Right lobe of liver (tissue), 4 donors: ENCODE measurements at regions not wholly inside any gene's neighbourhood (a gene's known extent, or its start where the extent isn't known, plus 50 kb on each side); places are given as distances from the start of the nearest gene placed in this dataset.
"Not testable (repeated sequence)": the region's sequence is repeated elsewhere in the genome, so short reads cannot be mapped to it uniquely, and the experiment has no call there.

ENCODE experiments used
- CTCF ChIP-seq, 4 donors: fragments of 200-600 bp in 3 of 4; fragments of 450-650 bp in 1 of 4; IDR thresholded peaks; one replicate each; pipeline versions ENCODE4 v1.5.1 to v1.8.0; 2016 to 2022; ENCODE audit warnings: antibody characterized with exemption in 4 of 4, mild to moderate bottlenecking in 2 of 4
- POLR2A ChIP-seq: fragments of 450-650 bp; IDR thresholded peaks from one replicate; pipeline ENCODE4 v1.6.1; 2017; ENCODE audit warnings: antibody characterized with exemption, mild to moderate bottlenecking
- donor health status: DM: no; HTN: no; CAD: no.
- donor health status: DM: no; HTN: no; CAD: no.
- donor health status: DM: no; HTN: yes; CAD: no.

- TF ChIP-seq CTCF (IDR thresholded peaks at IDR 0.05); POLR2A: not testable (repeated sequence)
Observed at GRCh38 chr6:10134185-10134584, 280.7 kb downstream of the TFAP2A start.
